HEK293 (cell line): ENCODE measurements at regions not wholly inside any gene's neighbourhood (a gene's known extent, or its start where the extent isn't known, plus 50 kb on each side); places are given as distances from the start of the nearest gene placed in this dataset.

Experiments
- SALL2 ChIP-seq: fragments of 450-650 bp; formaldehyde crosslinking; IDR thresholded peaks from 2 replicates; pipeline ENCODE4 v1.5.0; 2017; ENCODE audit warnings: missing biosample characterization, mild to moderate bottlenecking, missing genetic modification characterization, borderline replicate concordance
- ZNF274 ChIP-seq, 2 experiments: fragments of 200-500 bp in 1 of 2; fragments of 450-650 bp in 1 of 2; sonication (Bioruptor generic) in 1 of 2; formaldehyde crosslinking in 1 of 2; IDR thresholded peaks; 2 replicates each; pipeline versions ENCODE4 v1.5.1 to v1.6.1; 2014 to 2016; ENCODE audit warnings: borderline replicate concordance in 1 of 2, inconsistent platforms in 1 of 2, low read length in 1 of 2, missing biosample characterization in 1 of 2, missing genetic modification characterization in 1 of 2
- ZNF341 ChIP-seq: fragments of 450-650 bp; formaldehyde crosslinking; IDR thresholded peaks from 2 replicates; pipeline ENCODE4; 2016; ENCODE audit warnings: low read depth, missing biosample characterization, missing genetic modification characterization
- ZNF433 ChIP-seq: fragments of 450-650 bp; formaldehyde crosslinking; IDR thresholded peaks from 2 replicates; pipeline ENCODE4 v1.5.1; 2016; ENCODE audit warnings: missing biosample characterization, missing genetic modification characterization, low read depth
- ZNF48 ChIP-seq: fragments of 450-650 bp; formaldehyde crosslinking; IDR thresholded peaks from 2 replicates; pipeline ENCODE4 v1.5.1; 2016; ENCODE audit warnings: missing biosample characterization, missing genetic modification characterization
- ZNF501 ChIP-seq: fragments of 450-650 bp; formaldehyde crosslinking; IDR thresholded peaks from 2 replicates; pipeline ENCODE4 v1.5.1; 2016; ENCODE audit warnings: missing biosample characterization, missing genetic modification characterization
- ZNF555 ChIP-seq: fragments of 450-650 bp; formaldehyde crosslinking; conservative IDR thresholded peaks from 2 replicates; pipeline ENCODE4 v1.5.1; 2017; ENCODE audit warnings: missing biosample characterization, mild to moderate bottlenecking, missing genetic modification characterization, inconsistent platforms
- ZNF626 ChIP-seq: fragments of 450-650 bp; sonication (Bioruptor Pico); formaldehyde crosslinking; IDR thresholded peaks from 2 replicates; pipeline ENCODE4 v1.5.1; 2018; ENCODE audit warnings: missing biosample characterization, missing genetic modification characterization, inconsistent platforms
- TF ChIP-seq, protein P1 (sequence below): fragments of 450-650 bp; formaldehyde crosslinking; IDR thresholded peaks from 2 replicates; pipeline ENCODE4 v1.5.1; 2016; ENCODE audit warnings: missing biosample characterization, missing genetic modification characterization
- TF ChIP-seq, protein P2 (sequence below): fragments of 450-650 bp; formaldehyde crosslinking; conservative IDR thresholded peaks from 2 replicates; pipeline ENCODE4 v1.5.1; 2016; ENCODE audit warnings: low read depth, missing biosample characterization, missing genetic modification characterization
- TF ChIP-seq, protein P3 (sequence below): fragments of 450-650 bp; formaldehyde crosslinking; IDR thresholded peaks from 2 replicates; pipeline ENCODE4 v1.5.1; 2016; ENCODE audit warnings: missing biosample characterization, missing genetic modification characterization
- TF ChIP-seq, protein P4 (sequence below): fragments of 450-650 bp; formaldehyde crosslinking; IDR thresholded peaks from 2 replicates; pipeline ENCODE4 v1.5.1; 2016; ENCODE audit warnings: missing biosample characterization, missing genetic modification characterization
- TF ChIP-seq, protein P5 (sequence below): fragments of 450-650 bp; formaldehyde crosslinking; IDR thresholded peaks from 2 replicates; pipeline ENCODE4 v1.5.1; 2016; ENCODE audit warnings: missing biosample characterization, missing genetic modification characterization

DNA sequence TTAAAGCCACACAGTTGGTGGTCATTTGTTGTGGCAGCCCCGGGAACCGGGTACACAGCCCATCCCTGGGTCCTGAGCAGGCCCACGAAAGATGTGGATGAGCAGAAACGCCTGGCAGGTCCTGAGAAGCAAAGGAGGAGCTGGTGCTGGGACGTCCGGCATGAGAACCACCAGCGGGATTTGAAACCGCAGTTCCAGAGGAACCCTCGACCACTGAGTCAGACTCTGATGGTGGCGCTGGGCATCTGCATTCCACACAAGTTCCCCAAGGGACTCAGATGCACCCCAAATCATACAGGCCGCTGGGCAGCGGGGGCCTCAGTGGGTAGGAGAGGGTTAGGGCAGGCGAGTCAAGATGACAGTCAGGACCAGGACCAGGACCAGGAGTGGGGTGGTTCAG is 363.0 kb downstream of the SHANK2 start:
- no peak for TF ChIP-seq ZNF555
- no peak for TF ChIP-seq ZNF48
- TF ChIP-seq, protein P1, sequence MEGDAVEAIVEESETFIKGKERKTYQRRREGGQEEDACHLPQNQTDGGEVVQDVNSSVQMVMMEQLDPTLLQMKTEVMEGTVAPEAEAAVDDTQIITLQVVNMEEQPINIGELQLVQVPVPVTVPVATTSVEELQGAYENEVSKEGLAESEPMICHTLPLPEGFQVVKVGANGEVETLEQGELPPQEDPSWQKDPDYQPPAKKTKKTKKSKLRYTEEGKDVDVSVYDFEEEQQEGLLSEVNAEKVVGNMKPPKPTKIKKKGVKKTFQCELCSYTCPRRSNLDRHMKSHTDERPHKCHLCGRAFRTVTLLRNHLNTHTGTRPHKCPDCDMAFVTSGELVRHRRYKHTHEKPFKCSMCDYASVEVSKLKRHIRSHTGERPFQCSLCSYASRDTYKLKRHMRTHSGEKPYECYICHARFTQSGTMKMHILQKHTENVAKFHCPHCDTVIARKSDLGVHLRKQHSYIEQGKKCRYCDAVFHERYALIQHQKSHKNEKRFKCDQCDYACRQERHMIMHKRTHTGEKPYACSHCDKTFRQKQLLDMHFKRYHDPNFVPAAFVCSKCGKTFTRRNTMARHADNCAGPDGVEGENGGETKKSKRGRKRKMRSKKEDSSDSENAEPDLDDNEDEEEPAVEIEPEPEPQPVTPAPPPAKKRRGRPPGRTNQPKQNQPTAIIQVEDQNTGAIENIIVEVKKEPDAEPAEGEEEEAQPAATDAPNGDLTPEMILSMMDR (tag by site-specific recombination), result no peak
- TF ChIP-seq, protein P2, sequence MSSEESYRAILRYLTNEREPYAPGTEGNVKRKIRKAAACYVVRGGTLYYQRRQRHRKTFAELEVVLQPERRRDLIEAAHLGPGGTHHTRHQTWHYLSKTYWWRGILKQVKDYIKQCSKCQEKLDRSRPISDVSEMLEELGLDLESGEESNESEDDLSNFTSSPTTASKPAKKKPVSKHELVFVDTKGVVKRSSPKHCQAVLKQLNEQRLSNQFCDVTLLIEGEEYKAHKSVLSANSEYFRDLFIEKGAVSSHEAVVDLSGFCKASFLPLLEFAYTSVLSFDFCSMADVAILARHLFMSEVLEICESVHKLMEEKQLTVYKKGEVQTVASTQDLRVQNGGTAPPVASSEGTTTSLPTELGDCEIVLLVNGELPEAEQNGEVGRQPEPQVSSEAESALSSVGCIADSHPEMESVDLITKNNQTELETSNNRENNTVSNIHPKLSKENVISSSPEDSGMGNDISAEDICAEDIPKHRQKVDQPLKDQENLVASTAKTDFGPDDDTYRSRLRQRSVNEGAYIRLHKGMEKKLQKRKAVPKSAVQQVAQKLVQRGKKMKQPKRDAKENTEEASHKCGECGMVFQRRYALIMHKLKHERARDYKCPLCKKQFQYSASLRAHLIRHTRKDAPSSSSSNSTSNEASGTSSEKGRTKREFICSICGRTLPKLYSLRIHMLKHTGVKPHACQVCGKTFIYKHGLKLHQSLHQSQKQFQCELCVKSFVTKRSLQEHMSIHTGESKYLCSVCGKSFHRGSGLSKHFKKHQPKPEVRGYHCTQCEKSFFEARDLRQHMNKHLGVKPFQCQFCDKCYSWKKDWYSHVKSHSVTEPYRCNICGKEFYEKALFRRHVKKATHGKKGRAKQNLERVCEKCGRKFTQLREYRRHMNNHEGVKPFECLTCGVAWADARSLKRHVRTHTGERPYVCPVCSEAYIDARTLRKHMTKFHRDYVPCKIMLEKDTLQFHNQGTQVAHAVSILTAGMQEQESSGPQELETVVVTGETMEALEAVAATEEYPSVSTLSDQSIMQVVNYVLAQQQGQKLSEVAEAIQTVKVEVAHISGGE (tag by site-specific recombination), result no peak
- TF ChIP-seq, protein P3, sequence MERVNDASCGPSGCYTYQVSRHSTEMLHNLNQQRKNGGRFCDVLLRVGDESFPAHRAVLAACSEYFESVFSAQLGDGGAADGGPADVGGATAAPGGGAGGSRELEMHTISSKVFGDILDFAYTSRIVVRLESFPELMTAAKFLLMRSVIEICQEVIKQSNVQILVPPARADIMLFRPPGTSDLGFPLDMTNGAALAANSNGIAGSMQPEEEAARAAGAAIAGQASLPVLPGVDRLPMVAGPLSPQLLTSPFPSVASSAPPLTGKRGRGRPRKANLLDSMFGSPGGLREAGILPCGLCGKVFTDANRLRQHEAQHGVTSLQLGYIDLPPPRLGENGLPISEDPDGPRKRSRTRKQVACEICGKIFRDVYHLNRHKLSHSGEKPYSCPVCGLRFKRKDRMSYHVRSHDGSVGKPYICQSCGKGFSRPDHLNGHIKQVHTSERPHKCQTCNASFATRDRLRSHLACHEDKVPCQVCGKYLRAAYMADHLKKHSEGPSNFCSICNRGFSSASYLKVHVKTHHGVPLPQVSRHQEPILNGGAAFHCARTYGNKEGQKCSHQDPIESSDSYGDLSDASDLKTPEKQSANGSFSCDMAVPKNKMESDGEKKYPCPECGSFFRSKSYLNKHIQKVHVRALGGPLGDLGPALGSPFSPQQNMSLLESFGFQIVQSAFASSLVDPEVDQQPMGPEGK (tag by site-specific recombination), result no peak
- TF ChIP-seq, protein P4, sequence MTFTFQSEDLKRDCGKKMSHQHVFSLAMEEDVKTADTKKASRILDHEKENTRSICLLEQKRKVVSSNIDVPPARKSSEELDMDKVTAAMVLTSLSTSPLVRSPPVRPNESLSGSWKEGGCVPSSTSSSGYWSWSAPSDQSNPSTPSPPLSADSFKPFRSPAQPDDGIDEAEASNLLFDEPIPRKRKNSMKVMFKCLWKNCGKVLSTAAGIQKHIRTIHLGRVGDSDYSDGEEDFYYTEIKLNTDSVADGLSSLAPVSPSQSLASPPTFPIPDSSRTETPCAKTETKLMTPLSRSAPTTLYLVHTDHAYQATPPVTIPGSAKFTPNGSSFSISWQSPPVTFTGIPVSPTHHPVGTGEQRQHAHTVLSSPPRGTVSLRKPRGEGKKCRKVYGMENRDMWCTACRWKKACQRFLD (tag by site-specific recombination), result no peak
- no peak for TF ChIP-seq ZNF274 (IDR thresholded peaks at IDR 0.05; ENCODE audit: low read length)
- TF ChIP-seq ZNF274 (tag by site-specific recombination; IDR thresholded peaks at IDR 0.05; ENCODE audit: borderline replicate concordance), result no peak
- TF ChIP-seq, protein P5, sequence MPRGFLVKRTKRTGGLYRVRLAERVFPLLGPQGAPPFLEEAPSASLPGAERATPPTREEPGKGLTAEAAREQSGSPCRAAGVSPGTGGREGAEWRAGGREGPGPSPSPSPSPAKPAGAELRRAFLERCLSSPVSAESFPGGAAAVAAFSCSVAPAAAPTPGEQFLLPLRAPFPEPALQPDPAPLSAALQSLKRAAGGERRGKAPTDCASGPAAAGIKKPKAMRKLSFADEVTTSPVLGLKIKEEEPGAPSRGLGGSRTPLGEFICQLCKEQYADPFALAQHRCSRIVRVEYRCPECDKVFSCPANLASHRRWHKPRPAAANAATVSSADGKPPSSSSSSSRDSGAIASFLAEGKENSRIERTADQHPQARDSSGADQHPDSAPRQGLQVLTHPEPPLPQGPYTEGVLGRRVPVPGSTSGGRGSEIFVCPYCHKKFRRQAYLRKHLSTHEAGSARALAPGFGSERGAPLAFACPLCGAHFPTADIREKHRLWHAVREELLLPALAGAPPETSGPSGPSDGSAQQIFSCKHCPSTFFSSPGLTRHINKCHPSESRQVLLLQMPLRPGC (tag by site-specific recombination), result no peak
- TF ChIP-seq SALL2, result no peak
- TF ChIP-seq ZNF433 (tag by site-specific recombination), result no peak
- TF ChIP-seq ZNF501 (tag by site-specific recombination), result no peak
- TF ChIP-seq ZNF341 (tag by site-specific recombination), result no peak
- no peak for TF ChIP-seq ZNF626
